ENCODE measurements at regions not wholly inside any gene's neighbourhood (a gene's known extent, or its start where the extent isn't known, plus 50 kb on each side); places are given as distances from the start of the nearest gene placed in this dataset.

DNA sequence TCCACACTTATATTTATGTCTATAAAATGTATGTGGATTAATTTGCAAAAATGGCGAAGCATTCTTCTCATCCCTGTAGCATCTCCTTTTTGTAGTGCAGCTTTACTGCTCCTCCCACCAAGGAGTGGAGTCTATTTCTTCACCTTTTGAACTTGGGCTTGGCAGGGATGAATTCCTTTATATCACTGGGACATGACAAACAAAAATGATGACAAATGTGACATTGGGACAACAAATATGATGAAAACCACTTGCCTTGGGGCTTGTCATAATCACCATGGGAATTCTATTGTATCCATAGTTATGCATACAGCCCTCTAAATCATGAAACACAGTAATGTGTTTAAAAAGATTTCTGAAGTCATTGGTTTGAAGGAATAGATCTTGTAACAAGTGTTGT, 155.0 kb downstream of the TNFSF18 start:
- TF ChIP-seq CTCF (conservative IDR thresholded peaks at IDR 0.05; ENCODE audit: low read depth, low read length) (no peak), EZH2 (IDR thresholded peaks at IDR 0.05; ENCODE audit: borderline replicate concordance, low read depth, low read length, poor library complexity, severe bottlenecking) (no peak)
